AG04449 (cell line): ENCODE measurements at regions not wholly inside any gene's neighbourhood (a gene's known extent, or its start where the extent isn't known, plus 50 kb on each side); places are given as distances from the start of the nearest gene placed in this dataset.

ENCODE experiments used
- CTCF ChIA-PET: fragments of 350-600 bp; formaldehyde crosslinking; extraction: SDS; loops from one replicate; lab custom pipeline; 2021; ENCODE audit warnings: antibody characterized with exemption; lab: Yijun Ruan, JAX
- POLR2A ChIA-PET: fragments of 400-600, 350-600 bp; formaldehyde crosslinking; extraction: SDS; loops from one replicate; lab custom pipeline; 2020; ENCODE audit warnings: antibody characterized with exemption, inconsistent platforms; lab: Yijun Ruan, JAX
- DNase-seq: peaks from one replicate; pipeline ENCODE4 v3.0.0-alpha.2; 2010; ENCODE audit warnings: low read depth, low spot score
- H3K4me3 ChIP-seq: 2 replicates; pipeline ENCODE4 v1.5.1; 2011; ENCODE audit warnings: low read depth, mild to moderate bottlenecking, control low read depth, low read length
- TF ChIP-seq, protein P1 (sequence below): IDR thresholded peaks from one replicate; pipeline ENCODE4 v1.5.1; 2011; ENCODE audit warnings: mild to moderate bottlenecking, moderate library complexity, low read length, control low read depth, inconsistent platforms; ENCODE audit not compliant: insufficient read depth; ENCODE audit errors: missing control alignments

GRCh38 chr18:59822612-59823550 is 76.9 kb upstream of the PMAIP1 start:
- ChIA-PET CTCF (interaction anchor here (0.8 to 7.5 kb wide), 89 partner anchors 9 to 737 kb away, joined by 3 to 258 read pairs (median 5); partner anchors contain the start of genes CCBE1, LMAN1 and PMAIP1), POLR2A (interaction anchor here (0.9 to 2.1 kb wide), 5 partner anchors 35 to 363 kb away, joined by 3 to 9 read pairs (median 5); partner anchors contain the start of gene CCBE1)
- TF ChIP-seq, protein P1, sequence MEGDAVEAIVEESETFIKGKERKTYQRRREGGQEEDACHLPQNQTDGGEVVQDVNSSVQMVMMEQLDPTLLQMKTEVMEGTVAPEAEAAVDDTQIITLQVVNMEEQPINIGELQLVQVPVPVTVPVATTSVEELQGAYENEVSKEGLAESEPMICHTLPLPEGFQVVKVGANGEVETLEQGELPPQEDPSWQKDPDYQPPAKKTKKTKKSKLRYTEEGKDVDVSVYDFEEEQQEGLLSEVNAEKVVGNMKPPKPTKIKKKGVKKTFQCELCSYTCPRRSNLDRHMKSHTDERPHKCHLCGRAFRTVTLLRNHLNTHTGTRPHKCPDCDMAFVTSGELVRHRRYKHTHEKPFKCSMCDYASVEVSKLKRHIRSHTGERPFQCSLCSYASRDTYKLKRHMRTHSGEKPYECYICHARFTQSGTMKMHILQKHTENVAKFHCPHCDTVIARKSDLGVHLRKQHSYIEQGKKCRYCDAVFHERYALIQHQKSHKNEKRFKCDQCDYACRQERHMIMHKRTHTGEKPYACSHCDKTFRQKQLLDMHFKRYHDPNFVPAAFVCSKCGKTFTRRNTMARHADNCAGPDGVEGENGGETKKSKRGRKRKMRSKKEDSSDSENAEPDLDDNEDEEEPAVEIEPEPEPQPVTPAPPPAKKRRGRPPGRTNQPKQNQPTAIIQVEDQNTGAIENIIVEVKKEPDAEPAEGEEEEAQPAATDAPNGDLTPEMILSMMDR, result no peak
- no peak for DNase-seq
- no peak overlapping the region for H3K4me3 ChIP-seq

DNA sequence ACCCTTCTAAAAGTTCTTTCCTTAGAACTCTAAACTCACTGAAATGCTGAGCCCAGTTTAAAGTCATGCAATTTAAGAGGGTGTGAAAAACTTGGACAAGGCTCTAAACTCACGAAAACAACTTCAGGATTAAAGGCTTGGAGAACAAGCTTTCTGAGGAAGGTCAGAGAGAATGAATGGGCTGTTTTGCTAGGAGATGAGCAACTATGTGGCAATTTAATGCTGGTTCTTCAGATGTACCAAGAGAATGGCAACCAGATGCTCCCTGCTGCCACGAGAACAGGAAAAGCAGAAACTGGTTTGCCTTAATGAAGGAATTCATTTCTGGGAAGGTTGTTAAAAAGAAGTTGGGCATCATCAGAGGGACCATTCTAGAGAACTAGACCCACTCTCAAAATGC is 77.8 kb upstream of the PMAIP1 start:
- ChIA-PET POLR2A (interaction anchor here (0.7 to 2.1 kb wide), 5 partner anchors 34 to 360 kb away, joined by 3 to 9 read pairs (median 3); partner anchors contain the start of genes CCBE1 and PMAIP1), CTCF (interaction anchor here (0.9 to 7.5 kb wide), 29 partner anchors 9 to 593 kb away, joined by 3 to 258 read pairs (median 18); partner anchors contain the start of gene CCBE1)
- no peak for DNase-seq
- TF ChIP-seq, protein P1, result no peak
- H3K4me3 ChIP-seq, result no peak overlapping the region

- POLR2A ChIA-PET, result no interaction called here
- TF ChIP-seq, protein P1, result no peak
- DNase-seq, result peak; percentile 47
- CTCF ChIA-PET, result interaction anchor here (1.0 to 7.5 kb wide), 5 partner anchors 10 to 361 kb away, joined by 3 to 258 read pairs (median 45); partner anchors contain the start of gene CCBE1
- no peak overlapping the region for H3K4me3 ChIP-seq
Observed at GRCh38 chr18:59820663-59821062, 79.1 kb upstream of the PMAIP1 start.

DNA sequence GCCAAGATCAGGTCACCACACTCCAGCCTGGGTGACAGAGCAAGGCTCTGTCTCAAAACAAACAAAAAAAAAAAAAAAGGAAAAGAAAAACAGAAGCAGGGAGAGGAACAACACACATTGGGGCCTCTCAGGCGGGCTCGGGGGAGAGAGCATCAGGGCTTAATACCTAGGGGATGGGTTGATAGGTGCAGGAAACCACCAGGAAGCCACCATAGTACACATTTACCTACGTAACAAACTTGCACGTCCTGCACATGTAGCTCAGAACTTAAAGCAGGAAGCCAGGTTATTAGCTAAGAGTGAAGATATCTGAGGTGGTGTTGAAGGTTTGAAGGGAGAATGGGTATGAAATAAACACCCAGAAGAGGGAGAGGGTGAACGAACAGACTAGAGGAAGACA is 81.0 kb upstream of the PMAIP1 start:
- H3K4me3 ChIP-seq, result no peak overlapping the region
- TF ChIP-seq, protein P1, result no peak
- ChIA-PET CTCF (interaction anchor here (0.6 to 1.9 kb wide), 5 partner anchors 36 to 569 kb away, joined by 3 to 9 read pairs (median 4); partner anchors contain the start of gene CCBE1), POLR2A (no interaction called here)
- DNase-seq, result no peak

DNA sequence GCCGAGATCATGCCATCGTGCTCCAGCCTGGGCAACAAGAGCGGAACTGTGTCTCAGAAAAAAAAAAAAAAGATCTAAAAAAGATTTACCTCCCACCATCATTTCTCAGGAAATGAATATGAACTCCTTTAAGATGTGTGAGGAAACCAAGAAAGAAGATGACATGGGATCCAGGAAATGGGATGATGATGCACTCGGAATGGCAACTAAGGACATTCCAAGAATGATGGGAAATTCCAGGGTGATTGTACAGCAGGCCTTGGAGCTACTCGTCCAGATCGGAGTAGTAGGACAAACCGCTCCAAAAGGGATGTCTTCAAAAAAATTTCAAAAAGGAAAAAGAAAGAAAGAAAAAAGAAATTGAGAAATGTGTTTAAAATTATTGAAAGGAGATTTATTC is 84.9 kb upstream of the PMAIP1 start:
- peak; percentile 83 for DNase-seq
- TF ChIP-seq, protein P1, result no peak
- ChIA-PET CTCF (interaction anchor here (1.0 to 2.5 kb wide), 5 partner anchors 16 to 355 kb away, joined by 3 to 8 read pairs (median 5); partner anchors contain the start of gene CCBE1), POLR2A (interaction anchor here (0.7 to 0.8 kb wide), 2 partner anchors 45 to 89 kb away, joined by 3 to 5 read pairs; no protein-coding TSS in a partner anchor)
- no peak overlapping the region for H3K4me3 ChIP-seq

- DNase-seq, result no peak
- TF ChIP-seq, protein P1, result no peak
- H3K4me3 ChIP-seq, result no peak overlapping the region
- CTCF ChIA-PET, result interaction anchor here (1.6 to 2.5 kb wide), 4 partner anchors 117 to 354 kb away, joined by 4 to 8 read pairs (median 6); partner anchors contain the start of gene CCBE1
- POLR2A ChIA-PET, result interaction anchor here (0.6 to 0.9 kb wide), 2 partner anchors 26 to 140 kb away, joined by 3 to 4 read pairs; no protein-coding TSS in a partner anchor
Observed at GRCh38 chr18:59813942-59814341, 85.9 kb upstream of the PMAIP1 start.
